ENCODE measurements at regions not wholly inside any gene's neighbourhood (a gene's known extent, or its start where the extent isn't known, plus 50 kb on each side); places are given as distances from the start of the nearest gene placed in this dataset.

GRCh38 chr1:239761509-239761908 lies 330.2 kb upstream of the FMN2 start:
- Mint-ChIP-seq H3K4me3 (no peak overlapping the region), H3K36me3 (no peaks in the 10 kb centered on the region), H3K27me3 (ENCODE audit: low read depth) (no peaks in the 10 kb centered on the region), H3K4me1 (peaks cover 4% of the 10 kb centered on the region), H3K9me3 (no peaks in the 10 kb centered on the region), H3K27ac (no peak overlapping the region)
- DNase-seq (ENCODE audit: low spot score in 2 of 2, unreplicated experiment in 2 of 2), result no peak
- TF ChIP-seq CTCF (IDR thresholded peaks at IDR 0.05; ENCODE audit: unreplicated experiment), result no peak

- Mint-ChIP-seq H3K27ac (no peak overlapping the region), H3K9me3 (no peaks in the 10 kb centered on the region), H3K4me1 (peaks cover 4% of the 10 kb centered on the region), H3K27me3 (ENCODE audit: low read depth) (no peaks in the 10 kb centered on the region), H3K4me3 (no peak overlapping the region), H3K36me3 (no peaks in the 10 kb centered on the region)
- TF ChIP-seq CTCF (IDR thresholded peaks at IDR 0.05; ENCODE audit: unreplicated experiment), result no peak
- DNase-seq (ENCODE audit: low spot score in 2 of 2, unreplicated experiment in 2 of 2), result no peak
Observed at GRCh38 chr1:239763850-239764249, 327.8 kb upstream of the FMN2 start.

GRCh38 chr1:239764546-239764945 lies 327.1 kb upstream of the FMN2 start:
- DNase-seq (ENCODE audit: low spot score in 2 of 2, unreplicated experiment in 2 of 2), result no peak
- no peak overlapping the region for H3K27ac Mint-ChIP-seq
- no peaks in the 10 kb centered on the region for H3K27me3 Mint-ChIP-seq (ENCODE audit: low read depth)
- H3K9me3 Mint-ChIP-seq, result no peaks in the 10 kb centered on the region
- TF ChIP-seq CTCF (IDR thresholded peaks at IDR 0.05; ENCODE audit: unreplicated experiment), result no peak
- H3K4me3 Mint-ChIP-seq, result no peak overlapping the region
- no peaks in the 10 kb centered on the region for H3K36me3 Mint-ChIP-seq
- H3K4me1 Mint-ChIP-seq, result peaks cover 4% of the 10 kb centered on the region

- H3K4me1 Mint-ChIP-seq, result peaks cover 8% of the 10 kb centered on the region
- no peaks in the 10 kb centered on the region for H3K36me3 Mint-ChIP-seq
- H3K9me3 Mint-ChIP-seq, result no peaks in the 10 kb centered on the region
- no peak overlapping the region for H3K4me3 Mint-ChIP-seq
- DNase-seq (ENCODE audit: low spot score in 2 of 2, unreplicated experiment in 2 of 2), result no peak
- H3K27ac Mint-ChIP-seq, result no peak overlapping the region
- H3K27me3 Mint-ChIP-seq (ENCODE audit: low read depth), result no peaks in the 10 kb centered on the region
- TF ChIP-seq CTCF (IDR thresholded peaks at IDR 0.05; ENCODE audit: unreplicated experiment), result peak; percentile 12
Observed at GRCh38 chr1:239765163-239765562, 326.5 kb upstream of the FMN2 start.

GRCh38 chr1:239771550-239771949 lies 320.1 kb upstream of the FMN2 start:
- no peak overlapping the region for H3K4me3 Mint-ChIP-seq
- no peaks in the 10 kb centered on the region for H3K27me3 Mint-ChIP-seq (ENCODE audit: low read depth)
- peaks cover 29% of the 10 kb centered on the region for H3K4me1 Mint-ChIP-seq
- peaks cover 3% of the 10 kb centered on the region for H3K9me3 Mint-ChIP-seq
- no peak overlapping the region for H3K27ac Mint-ChIP-seq
- H3K36me3 Mint-ChIP-seq, result no peaks in the 10 kb centered on the region
- no peak for TF ChIP-seq CTCF (IDR thresholded peaks at IDR 0.05; ENCODE audit: unreplicated experiment)
- no peak for DNase-seq (ENCODE audit: low spot score in 2 of 2, unreplicated experiment in 2 of 2)

GRCh38 chr1:239772446-239772845 lies 319.2 kb upstream of the FMN2 start:
- H3K27ac Mint-ChIP-seq, result peak overlapping the region; percentile 39
- no peak for DNase-seq (ENCODE audit: low spot score in 2 of 2, unreplicated experiment in 2 of 2)
- H3K9me3 Mint-ChIP-seq, result peaks cover 4% of the 10 kb centered on the region
- no peaks in the 10 kb centered on the region for H3K27me3 Mint-ChIP-seq (ENCODE audit: low read depth)
- H3K4me3 Mint-ChIP-seq, result no peak overlapping the region
- H3K36me3 Mint-ChIP-seq, result no peaks in the 10 kb centered on the region
- peaks cover 29% of the 10 kb centered on the region for H3K4me1 Mint-ChIP-seq
- TF ChIP-seq CTCF (IDR thresholded peaks at IDR 0.05; ENCODE audit: unreplicated experiment), result no peak

Measured in mesothelial cell of epicardium (in vitro differentiated cells).